A673 (cell line): ENCODE measurements at regions not wholly inside any gene's neighbourhood (a gene's known extent, or its start where the extent isn't known, plus 50 kb on each side); places are given as distances from the start of the nearest gene placed in this dataset.

Experiments used
- BruUV-seq: library from RNA; stranded (reverse); fragments of 400-500 nt; replicated peaks from 2 replicates; lab custom pipeline; 2021; lab: Mats Ljungman, UMichigan
- CTCF ChIA-PET: fragments of 300-600 bp; sonication (Branson Sonifier 250); formaldehyde crosslinking; loops from one replicate; lab custom pipeline; 2022; ENCODE audit warnings: antibody characterized with exemption; lab: Charles Lee
- POLR2A ChIA-PET: fragments of 300-600 bp; sonication (Branson Sonifier 250); formaldehyde crosslinking; loops from one replicate; lab custom pipeline; 2022; ENCODE audit warnings: antibody characterized with exemption; ENCODE audit not compliant: low non-redundant PET; lab: Charles Lee
- DNase-seq: peaks from one replicate; pipeline ENCODE4 v3.0.0-alpha.2; 2015; ENCODE audit warnings: low spot score
- H3K27ac ChIP-seq: fragments of 200-600 bp; sonication (generic); 2 replicates; pipeline ENCODE4 v1.5.1; 2016; ENCODE audit warnings: mixed run types, low read depth, mild to moderate bottlenecking, mixed read lengths, antibody characterized with exemption, low read length; ENCODE audit not compliant: poor library complexity, severe bottlenecking
- H3K27me3 ChIP-seq: fragments of 200-600 bp; sonication (generic); replicated peaks from 2 replicates; pipeline ENCODE4 v1.6.1; 2017; ENCODE audit warnings: mixed run types, low read depth, mild to moderate bottlenecking, mixed read lengths, antibody characterized with exemption, low read length; ENCODE audit not compliant: insufficient read depth, poor library complexity
- H3K36me3 ChIP-seq: fragments of 200-600 bp; sonication (generic); 2 replicates; pipeline ENCODE4 v1.6.1; 2016; ENCODE audit warnings: mixed run types, mild to moderate bottlenecking, mixed read lengths, antibody characterized with exemption, low read length; ENCODE audit not compliant: insufficient read depth, poor library complexity, severe bottlenecking
- H3K4me1 ChIP-seq: fragments of 200-600 bp; sonication (generic); 2 replicates; pipeline ENCODE4 v1.6.1; 2017; ENCODE audit warnings: mixed run types, mild to moderate bottlenecking, mixed read lengths, antibody characterized with exemption, low read length; ENCODE audit not compliant: insufficient read depth, poor library complexity, severe bottlenecking
- H3K4me3 ChIP-seq: fragments of 200-600 bp; sonication (generic); 2 replicates; pipeline ENCODE4 v1.5.1; 2016; ENCODE audit warnings: low read depth, mixed run types, mild to moderate bottlenecking, mixed read lengths, low read length; ENCODE audit not compliant: poor library complexity, severe bottlenecking
- H3K9me3 ChIP-seq: fragments of 200-600 bp; sonication (generic); 2 replicates; pipeline ENCODE4 v1.6.1; 2016; ENCODE audit warnings: mixed run types, low read depth, mild to moderate bottlenecking, mixed read lengths, antibody characterized with exemption, low read length; ENCODE audit not compliant: poor library complexity, severe bottlenecking
- CTCF ChIP-seq: fragments of 300-800, 200-600 bp; sonication (generic); conservative IDR thresholded peaks from 2 replicates; pipeline ENCODE4 v1.5.1; 2017; ENCODE audit warnings: low read depth, mild to moderate bottlenecking, antibody characterized with exemption, low read length, moderate library complexity, mixed read lengths
- EZH2 ChIP-seq: fragments of 200-600 bp; sonication (generic); IDR thresholded peaks from 2 replicates; pipeline ENCODE4 v1.6.1; 2017; ENCODE audit warnings: borderline replicate concordance, low read depth, mild to moderate bottlenecking, mixed read lengths, antibody characterized with exemption, low read length; ENCODE audit not compliant: poor library complexity, severe bottlenecking
- intact Hi-C: fragments of 100-400 bp; cut with micrococcal nuclease; formaldehyde crosslinking; loops from one replicate; pipeline ENCODE4 v1.10.0; 2022; ENCODE audit not compliant: unreplicated experiment

DNA sequence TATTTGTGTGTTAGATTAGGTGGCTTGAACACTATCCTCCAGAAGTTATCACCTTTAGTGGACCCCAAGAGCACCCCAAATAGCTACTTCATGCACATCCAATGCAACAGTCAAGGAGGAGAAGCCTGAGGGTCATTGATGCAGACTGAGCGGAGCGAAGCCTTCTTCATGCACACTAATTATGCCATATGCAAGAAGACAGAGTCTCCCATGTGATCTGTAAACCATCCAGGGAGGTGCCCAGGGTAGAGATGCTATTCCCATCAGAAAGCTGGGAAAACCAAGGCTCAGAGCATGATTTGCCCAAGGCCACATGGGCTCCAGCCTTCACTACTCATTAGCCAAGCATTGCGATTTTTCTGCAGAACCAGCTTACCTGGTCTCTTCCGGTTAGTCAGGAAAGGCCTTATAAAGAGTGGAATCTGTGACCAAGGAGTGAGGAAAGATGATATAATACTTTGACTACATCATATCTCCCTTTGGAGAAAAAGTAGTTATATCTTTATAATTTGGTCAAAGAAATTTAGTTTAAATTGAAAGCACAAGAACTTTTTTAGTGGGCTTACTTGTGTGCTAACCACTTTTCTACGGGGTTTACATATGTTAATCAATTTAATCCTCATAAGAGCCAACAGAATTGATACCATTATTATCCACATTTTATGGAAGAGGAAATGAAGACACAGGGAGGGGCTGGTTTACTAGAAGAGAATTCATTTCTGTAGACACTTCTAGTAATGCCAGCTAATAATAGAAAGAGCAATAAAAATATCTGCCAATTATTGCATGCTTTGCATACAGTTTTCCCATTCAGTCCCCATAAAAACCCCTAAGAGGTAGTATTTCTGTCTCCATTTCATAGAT is 220.0 kb downstream of the ESM1 start:
- no peak overlapping the region for H3K4me3 ChIP-seq
- intact Hi-C loops = no loop called here
- CTCF ChIA-PET = no interaction called here

GRCh38 chr5:54764102-54765090 is 221.0 kb downstream of the ESM1 start:
- no peaks in the 10 kb centered on the region for H3K36me3 ChIP-seq
- BruUV-seq = no TSS peak
- ChIA-PET CTCF (no interaction called here), POLR2A (no interaction called here)
- no peak overlapping the region for H3K4me3 ChIP-seq
- intact Hi-C loops = no loop called here
- H3K4me1 ChIP-seq = no peaks in the 10 kb centered on the region
- H3K27ac ChIP-seq = no peak overlapping the region
- no peaks in the 10 kb centered on the region for H3K27me3 ChIP-seq
- no peak for DNase-seq
- TF ChIP-seq CTCF (no peak), EZH2 (no peak)
- no peaks in the 10 kb centered on the region for H3K9me3 ChIP-seq

More for the DNA sequence above, 220.0 kb downstream of the ESM1 start:
- Histone ChIP-seq H3K4me1 (no peaks in the 10 kb centered on the region), H3K9me3 (no peaks in the 10 kb centered on the region), H3K27me3 (no peaks in the 10 kb centered on the region), H3K27ac (no peak overlapping the region), H3K36me3 (no peaks in the 10 kb centered on the region)
- POLR2A ChIA-PET = no interaction called here
- BruUV-seq = no TSS peak
- no peak for TF ChIP-seq EZH2
- no peak for TF ChIP-seq CTCF
- no peak for DNase-seq

GRCh38 chr5:54761213-54761701 is 224.1 kb downstream of the ESM1 start:
- H3K36me3 ChIP-seq = no peaks in the 10 kb centered on the region
- intact Hi-C loops = no loop called here
- CTCF ChIA-PET = no interaction called here
- no peaks in the 10 kb centered on the region for H3K27me3 ChIP-seq
- no peaks in the 10 kb centered on the region for H3K4me1 ChIP-seq
- TF ChIP-seq CTCF (no peak), EZH2 (no peak)
- no peaks in the 10 kb centered on the region for H3K9me3 ChIP-seq
- DNase-seq = no peak
- no TSS peak for BruUV-seq
- POLR2A ChIA-PET = no interaction called here
- H3K27ac ChIP-seq = no peak overlapping the region
- H3K4me3 ChIP-seq = no peak overlapping the region
